Liver (tissue), 8 donors: ENCODE measurements at regions not wholly inside any gene's neighbourhood (a gene's known extent, or its start where the extent isn't known, plus 50 kb on each side); places are given as distances from the start of the nearest gene placed in this dataset.

Source experiments
- DNase-seq: peaks from one replicate; pipeline ENCODE4 v3.0.0-alpha.2; 2017; ENCODE audit warnings: low spot score
- H3K27ac ChIP-seq, 2 donors: one replicate each; pipeline ENCODE4 v1.7.0; 2013; ENCODE audit warnings: inconsistent platforms in 2 of 2, low read length in 2 of 2, control low read depth in 1 of 2, low read depth in 1 of 2, mild to moderate bottlenecking in 1 of 2
- H3K27me3 ChIP-seq, 4 donors: one replicate each; pipeline versions ENCODE4 v1.6.1 to v1.7.0; 2013; ENCODE audit warnings: low read length in 3 of 4, inconsistent platforms in 1 of 4, mild to moderate bottlenecking in 1 of 4, moderate library complexity in 1 of 4; ENCODE audit not compliant: control insufficient read depth in 4 of 4, insufficient read depth in 4 of 4
- H3K36me3 ChIP-seq, 4 donors: one replicate each; pipeline versions ENCODE4 v1.6.1 to v1.7.0; 2013; ENCODE audit warnings: low read length in 3 of 4, mild to moderate bottlenecking in 3 of 4, low read depth in 1 of 4, moderate library complexity in 1 of 4; ENCODE audit not compliant: control insufficient read depth in 4 of 4, insufficient read depth in 3 of 4
- H3K4me1 ChIP-seq, 4 donors: one replicate each; pipeline versions ENCODE4 v1.6.1 to v1.7.0; 2013; ENCODE audit warnings: low read length in 3 of 4, mild to moderate bottlenecking in 3 of 4, moderate library complexity in 1 of 4; ENCODE audit not compliant: control insufficient read depth in 4 of 4, insufficient read depth in 4 of 4
- H3K4me3 ChIP-seq, 3 donors: one replicate each; pipeline versions ENCODE4 v1.6.1 to v1.7.0; 2013; ENCODE audit warnings: low read length in 3 of 3, control low read depth in 1 of 3, low read depth in 1 of 3, mild to moderate bottlenecking in 1 of 3
- H3K9ac ChIP-seq, 2 donors: one replicate each; pipeline ENCODE4 v1.7.0; 2013; ENCODE audit warnings: low read length in 2 of 2, mild to moderate bottlenecking in 2 of 2, moderate library complexity in 2 of 2, control low read depth in 1 of 2, low read depth in 1 of 2
- H3K9me3 ChIP-seq, 4 donors: one replicate each; pipeline versions ENCODE4 v1.6.1 to v1.7.0; 2013; ENCODE audit warnings: low read length in 3 of 4; ENCODE audit not compliant: control insufficient read depth in 4 of 4
- CTCF ChIP-seq: fragments of 150-350 bp; IDR thresholded peaks from 2 replicates; pipeline ENCODE4 v1.5.1; 2017; ENCODE audit warnings: improper control_type of control experiment, low read depth, low read length; ENCODE audit not compliant: missing input control
- EGR1 ChIP-seq, 2 donors: IDR thresholded peaks; 2 replicates each; pipeline ENCODE4 v1.6.1; 2016 to 2018; ENCODE audit warnings: antibody characterized with exemption in 2 of 2, low read depth in 2 of 2
- FOXA1 ChIP-seq: IDR thresholded peaks from 2 replicates; pipeline ENCODE4 v1.6.1; 2016; ENCODE audit warnings: antibody characterized with exemption
- FOXA2 ChIP-seq: IDR thresholded peaks from 2 replicates; pipeline ENCODE4 v1.6.1; 2016; ENCODE audit warnings: antibody characterized with exemption
- GABPA ChIP-seq, 2 donors: IDR thresholded peaks in 1 of 2; conservative IDR thresholded peaks in 1 of 2; 2 replicates each; pipeline ENCODE4 v1.6.1; 2016; ENCODE audit warnings: antibody characterized with exemption in 2 of 2, mild to moderate bottlenecking in 1 of 2, moderate library complexity in 1 of 2
- HNF4A ChIP-seq, 2 donors: conservative IDR thresholded peaks; 2 replicates each; pipeline ENCODE4 v1.6.1; 2016; ENCODE audit warnings: antibody characterized with exemption in 2 of 2, mild to moderate bottlenecking in 2 of 2
- HNF4G ChIP-seq: IDR thresholded peaks from 2 replicates; pipeline ENCODE4 v1.6.1; 2016; ENCODE audit warnings: antibody characterized with exemption
- JUND ChIP-seq, 2 donors: IDR thresholded peaks; 2 replicates each; pipeline ENCODE4 v1.6.1; 2016; ENCODE audit warnings: antibody characterized with exemption in 2 of 2
- NR2F2 ChIP-seq: IDR thresholded peaks from 2 replicates; pipeline ENCODE4 v1.6.1; 2016; ENCODE audit warnings: antibody characterized with exemption
- RAD21 ChIP-seq, 2 donors: IDR thresholded peaks; 2 replicates each; pipeline ENCODE4 v1.6.1; 2016; ENCODE audit warnings: antibody characterized with exemption in 2 of 2, mild to moderate bottlenecking in 2 of 2
- RXRA ChIP-seq, 2 donors: IDR thresholded peaks; 2 replicates each; pipeline ENCODE4 v1.6.1; 2017 to 2018; ENCODE audit warnings: antibody characterized with exemption in 2 of 2, mild to moderate bottlenecking in 1 of 2
- SP1 ChIP-seq: IDR thresholded peaks from 2 replicates; pipeline ENCODE4 v1.6.1; 2018; ENCODE audit warnings: antibody characterized with exemption, mild to moderate bottlenecking
- TAF1 ChIP-seq: conservative IDR thresholded peaks from 2 replicates; pipeline ENCODE4 v1.6.1; 2016; ENCODE audit warnings: antibody characterized with exemption, mild to moderate bottlenecking
- YY1 ChIP-seq: IDR thresholded peaks from 2 replicates; pipeline ENCODE4 v1.6.1; 2016; ENCODE audit warnings: antibody characterized with exemption, mild to moderate bottlenecking
- WGBS: extraction: QIAGEN DNeasy Blood & Tissue Kit; methylation state at CpG from one replicate; pipeline ENCODE4 v1.1.7; 2013; 5-methylcytosine and 5-hydroxymethylcytosine counted together
- TF ChIP-seq, protein P1 (sequence below): IDR thresholded peaks from 2 replicates; pipeline ENCODE4 v1.6.1; 2016; ENCODE audit warnings: antibody characterized with exemption, mild to moderate bottlenecking
- TF ChIP-seq, protein P2 (sequence below): IDR thresholded peaks from 2 replicates; pipeline ENCODE4 v1.6.1; 2016; ENCODE audit warnings: antibody characterized with exemption
- TF ChIP-seq, protein P3 (sequence below): IDR thresholded peaks from 2 replicates; pipeline ENCODE4 v1.6.1; 2016; ENCODE audit warnings: antibody characterized with exemption
- TF ChIP-seq, protein P4 (sequence below): IDR thresholded peaks from 2 replicates; pipeline ENCODE4 v1.6.1; 2016; ENCODE audit warnings: antibody characterized with exemption
- donor health status: healthy.
- donor health status: healthy.
- donor health status: healthy.
- donor health status: healthy.
- donor health status: healthy.

GRCh38 chr18:43917520-43917919 lies 640.2 kb upstream of the SYT4 start:
- no peak for DNase-seq
- Histone ChIP-seq H3K4me3 (no peak overlapping the region), H3K36me3 (no peaks in the 10 kb centered on the region), H3K9ac (no peak overlapping the region), H3K27ac (no peak overlapping the region), H3K27me3 (no peaks in the 10 kb centered on the region), H3K4me1 (no peaks in the 10 kb centered on the region), H3K9me3 (no peaks in the 10 kb centered on the region)
- 73% methylated on average over 5 of the region's 5 CpGs for WGBS
- no peak for TF ChIP-seq CTCF
- TF ChIP-seq HNF4A (conservative IDR thresholded peaks at IDR 0.05) = no peak
- no peak for TF ChIP-seq JUND (IDR thresholded peaks at IDR 0.05)
- TF ChIP-seq, protein P1, sequence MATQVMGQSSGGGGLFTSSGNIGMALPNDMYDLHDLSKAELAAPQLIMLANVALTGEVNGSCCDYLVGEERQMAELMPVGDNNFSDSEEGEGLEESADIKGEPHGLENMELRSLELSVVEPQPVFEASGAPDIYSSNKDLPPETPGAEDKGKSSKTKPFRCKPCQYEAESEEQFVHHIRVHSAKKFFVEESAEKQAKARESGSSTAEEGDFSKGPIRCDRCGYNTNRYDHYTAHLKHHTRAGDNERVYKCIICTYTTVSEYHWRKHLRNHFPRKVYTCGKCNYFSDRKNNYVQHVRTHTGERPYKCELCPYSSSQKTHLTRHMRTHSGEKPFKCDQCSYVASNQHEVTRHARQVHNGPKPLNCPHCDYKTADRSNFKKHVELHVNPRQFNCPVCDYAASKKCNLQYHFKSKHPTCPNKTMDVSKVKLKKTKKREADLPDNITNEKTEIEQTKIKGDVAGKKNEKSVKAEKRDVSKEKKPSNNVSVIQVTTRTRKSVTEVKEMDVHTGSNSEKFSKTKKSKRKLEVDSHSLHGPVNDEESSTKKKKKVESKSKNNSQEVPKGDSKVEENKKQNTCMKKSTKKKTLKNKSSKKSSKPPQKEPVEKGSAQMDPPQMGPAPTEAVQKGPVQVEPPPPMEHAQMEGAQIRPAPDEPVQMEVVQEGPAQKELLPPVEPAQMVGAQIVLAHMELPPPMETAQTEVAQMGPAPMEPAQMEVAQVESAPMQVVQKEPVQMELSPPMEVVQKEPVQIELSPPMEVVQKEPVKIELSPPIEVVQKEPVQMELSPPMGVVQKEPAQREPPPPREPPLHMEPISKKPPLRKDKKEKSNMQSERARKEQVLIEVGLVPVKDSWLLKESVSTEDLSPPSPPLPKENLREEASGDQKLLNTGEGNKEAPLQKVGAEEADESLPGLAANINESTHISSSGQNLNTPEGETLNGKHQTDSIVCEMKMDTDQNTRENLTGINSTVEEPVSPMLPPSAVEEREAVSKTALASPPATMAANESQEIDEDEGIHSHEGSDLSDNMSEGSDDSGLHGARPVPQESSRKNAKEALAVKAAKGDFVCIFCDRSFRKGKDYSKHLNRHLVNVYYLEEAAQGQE = no peak
- TF ChIP-seq EGR1 (IDR thresholded peaks at IDR 0.05; ENCODE audit: low read depth in 2 of 2) = no peak
- TF ChIP-seq, protein P2, sequence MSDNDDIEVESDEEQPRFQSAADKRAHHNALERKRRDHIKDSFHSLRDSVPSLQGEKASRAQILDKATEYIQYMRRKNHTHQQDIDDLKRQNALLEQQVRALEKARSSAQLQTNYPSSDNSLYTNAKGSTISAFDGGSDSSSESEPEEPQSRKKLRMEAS = no peak
- no peak for TF ChIP-seq GABPA (IDR thresholded peaks at IDR 0.05 in 1 of 2, conservative IDR thresholded peaks at IDR 0.05 in 1 of 2)
- no peak for TF ChIP-seq RXRA (IDR thresholded peaks at IDR 0.05)
- TF ChIP-seq FOXA2 = no peak
- no peak for TF ChIP-seq FOXA1
- no peak for TF ChIP-seq RAD21 (IDR thresholded peaks at IDR 0.05)
- TF ChIP-seq HNF4G = no peak
- TF ChIP-seq, protein P3, sequence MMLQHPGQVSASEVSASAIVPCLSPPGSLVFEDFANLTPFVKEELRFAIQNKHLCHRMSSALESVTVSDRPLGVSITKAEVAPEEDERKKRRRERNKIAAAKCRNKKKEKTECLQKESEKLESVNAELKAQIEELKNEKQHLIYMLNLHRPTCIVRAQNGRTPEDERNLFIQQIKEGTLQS = no peak
- TF ChIP-seq, protein P4, sequence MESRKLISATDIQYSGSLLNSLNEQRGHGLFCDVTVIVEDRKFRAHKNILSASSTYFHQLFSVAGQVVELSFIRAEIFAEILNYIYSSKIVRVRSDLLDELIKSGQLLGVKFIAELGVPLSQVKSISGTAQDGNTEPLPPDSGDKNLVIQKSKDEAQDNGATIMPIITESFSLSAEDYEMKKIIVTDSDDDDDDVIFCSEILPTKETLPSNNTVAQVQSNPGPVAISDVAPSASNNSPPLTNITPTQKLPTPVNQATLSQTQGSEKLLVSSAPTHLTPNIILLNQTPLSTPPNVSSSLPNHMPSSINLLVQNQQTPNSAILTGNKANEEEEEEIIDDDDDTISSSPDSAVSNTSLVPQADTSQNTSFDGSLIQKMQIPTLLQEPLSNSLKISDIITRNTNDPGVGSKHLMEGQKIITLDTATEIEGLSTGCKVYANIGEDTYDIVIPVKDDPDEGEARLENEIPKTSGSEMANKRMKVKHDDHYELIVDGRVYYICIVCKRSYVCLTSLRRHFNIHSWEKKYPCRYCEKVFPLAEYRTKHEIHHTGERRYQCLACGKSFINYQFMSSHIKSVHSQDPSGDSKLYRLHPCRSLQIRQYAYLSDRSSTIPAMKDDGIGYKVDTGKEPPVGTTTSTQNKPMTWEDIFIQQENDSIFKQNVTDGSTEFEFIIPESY = no peak
- TF ChIP-seq YY1 = no peak
- no peak for TF ChIP-seq SP1
- TF ChIP-seq NR2F2 = no peak

GRCh38 chr18:43919551-43919950 lies 642.3 kb upstream of the SYT4 start:
- TF ChIP-seq, protein P3 = no peak
- TF ChIP-seq RAD21 (IDR thresholded peaks at IDR 0.05) (no peak), RXRA (IDR thresholded peaks at IDR 0.05) (no peak), FOXA1 (no peak), JUND (IDR thresholded peaks at IDR 0.05) (no peak), SP1 (no peak), EGR1 (IDR thresholded peaks at IDR 0.05; ENCODE audit: low read depth in 2 of 2) (no peak), CTCF (no peak), HNF4G (no peak), FOXA2 (no peak), YY1 (no peak), TAF1 (no peak), NR2F2 (no peak)
- TF ChIP-seq, protein P4 = no peak

More at GRCh38 chr18:43919551-43919950, 642.3 kb upstream of the SYT4 start:
- Histone ChIP-seq H3K4me1 (no peaks in the 10 kb centered on the region), H3K9me3 (no peaks in the 10 kb centered on the region), H3K4me3 (no peak overlapping the region), H3K27me3 (no peaks in the 10 kb centered on the region), H3K9ac (no peak overlapping the region), H3K36me3 (no peaks in the 10 kb centered on the region), H3K27ac (no peak overlapping the region)
- no peak for DNase-seq
